ENCODE measurements at regions not wholly inside any gene's neighbourhood (a gene's known extent, or its start where the extent isn't known, plus 50 kb on each side); places are given as distances from the start of the nearest gene placed in this dataset.
"Not testable (repeated sequence)": the region's sequence is repeated elsewhere in the genome, so short reads cannot be mapped to it uniquely, and the experiment has no call there.

DNA sequence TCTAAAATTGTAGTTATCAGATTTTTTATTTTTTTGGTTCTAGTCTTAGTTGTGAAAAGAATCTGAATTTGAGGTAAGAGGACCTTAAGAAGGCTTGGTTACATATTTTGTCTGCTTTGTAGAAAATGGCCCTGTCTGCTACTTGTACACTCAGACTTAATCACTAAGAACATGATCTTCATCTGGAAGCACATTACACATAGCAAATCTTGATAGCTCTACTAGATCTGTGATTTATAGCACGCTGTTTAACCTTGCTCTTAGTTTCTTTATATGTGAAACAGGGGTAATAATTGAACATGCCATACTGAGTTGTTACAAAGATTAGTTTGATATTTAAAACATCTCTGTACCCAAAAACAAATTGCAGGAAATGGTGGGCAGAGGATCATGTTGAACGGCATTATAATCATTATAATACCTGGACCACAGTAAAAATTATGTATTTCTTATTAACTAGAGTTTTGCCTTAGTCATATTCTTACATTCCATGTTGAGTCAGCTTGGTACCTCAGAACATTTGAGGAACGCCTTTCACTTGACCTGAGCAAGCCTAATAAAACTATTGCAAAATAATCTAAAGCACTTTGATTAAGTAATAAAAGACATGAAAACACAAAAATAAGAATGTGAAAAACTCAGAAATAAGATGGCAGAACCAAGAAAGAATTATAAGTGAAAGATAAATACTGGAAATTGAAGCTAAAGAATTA is 738.0 kb upstream of the AADAT start:
- Mint-ChIP-seq H3K36me3 (no peaks in the 10 kb centered on the region), H3K4me1 (no peaks in the 10 kb centered on the region), H3K27me3 (no peaks in the 10 kb centered on the region), H3K27ac (no peak overlapping the region), H3K4me3 (no peak overlapping the region), H3K9me3 (peaks cover 0 to 4% of the 10 kb centered on the region in 2 donors)
- ATAC-seq (replicated peaks) (no peak), DNase-seq (no peak)

- ATAC-seq (replicated peaks) (no peak), DNase-seq (no peak)
- Mint-ChIP-seq H3K36me3 (no peaks in the 10 kb centered on the region), H3K4me1 (no peaks in the 10 kb centered on the region), H3K27ac (no peak overlapping the region), H3K9me3 (peaks cover 8 to 14% of the 10 kb centered on the region in 2 donors), H3K4me3 (no peak overlapping the region), H3K27me3 (no peaks in the 10 kb centered on the region)
These were observed 729.0 kb upstream of the AADAT start for GRCh38 chr4:170818786-170819185.

DNA sequence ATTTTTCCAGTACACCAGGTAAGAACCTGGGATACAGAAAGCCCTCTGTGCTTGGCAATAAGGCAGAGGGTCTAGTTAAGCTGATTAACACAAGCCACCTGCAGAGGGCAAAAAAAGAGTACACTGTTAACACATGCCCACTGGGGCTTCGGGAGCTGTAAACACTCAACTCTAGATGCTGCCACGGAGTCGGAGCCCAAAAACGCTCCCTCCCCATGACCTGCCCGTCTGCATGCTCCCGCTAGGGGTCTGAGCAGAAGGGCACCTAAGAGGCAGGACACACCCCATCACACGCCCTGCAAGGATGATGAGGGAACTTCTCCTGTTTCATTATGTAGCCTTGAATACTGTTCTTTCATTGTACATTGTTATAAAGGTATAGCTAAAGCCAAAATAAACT is 715.6 kb upstream of the AADAT start:
- no peak overlapping the region for H3K27ac Mint-ChIP-seq
- H3K9me3 Mint-ChIP-seq, result peaks cover 0 to 6% of the 10 kb centered on the region in 2 donors
- no peaks in the 10 kb centered on the region for H3K27me3 Mint-ChIP-seq
- no peak overlapping the region for H3K4me3 Mint-ChIP-seq
- DNase-seq, result no peak
- no peak for ATAC-seq (replicated peaks)
- H3K4me1 Mint-ChIP-seq, result no peaks in the 10 kb centered on the region
- no peaks in the 10 kb centered on the region for H3K36me3 Mint-ChIP-seq

DNA sequence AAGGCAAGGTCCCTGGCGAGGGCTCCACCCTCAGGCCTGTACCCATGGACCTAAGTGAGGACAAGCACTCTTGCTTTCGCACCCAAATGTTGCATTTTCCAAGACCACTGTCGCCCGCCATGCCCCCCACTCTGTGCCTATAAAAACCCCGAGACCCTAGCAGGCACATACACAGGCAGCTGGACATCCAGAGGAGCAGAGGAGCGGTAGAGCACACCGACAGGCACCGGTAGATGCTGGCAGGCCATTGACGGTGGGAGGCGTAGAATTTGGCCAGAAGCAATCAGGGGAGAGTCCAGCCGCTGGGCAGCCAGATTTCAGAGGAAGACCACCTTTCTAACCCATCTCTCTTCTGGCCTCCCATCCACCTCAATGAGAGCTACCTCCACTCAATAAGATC is 715.2 kb upstream of the AADAT start:
- Mint-ChIP-seq H3K27me3 (no peaks in the 10 kb centered on the region), H3K36me3 (no peaks in the 10 kb centered on the region), H3K9me3 (peaks cover 0 to 5% of the 10 kb centered on the region in 2 donors), H3K27ac (no peak overlapping the region), H3K4me1 (no peaks in the 10 kb centered on the region), H3K4me3 (no peak overlapping the region)
- no peak for DNase-seq
- no peak for ATAC-seq (replicated peaks)

DNA sequence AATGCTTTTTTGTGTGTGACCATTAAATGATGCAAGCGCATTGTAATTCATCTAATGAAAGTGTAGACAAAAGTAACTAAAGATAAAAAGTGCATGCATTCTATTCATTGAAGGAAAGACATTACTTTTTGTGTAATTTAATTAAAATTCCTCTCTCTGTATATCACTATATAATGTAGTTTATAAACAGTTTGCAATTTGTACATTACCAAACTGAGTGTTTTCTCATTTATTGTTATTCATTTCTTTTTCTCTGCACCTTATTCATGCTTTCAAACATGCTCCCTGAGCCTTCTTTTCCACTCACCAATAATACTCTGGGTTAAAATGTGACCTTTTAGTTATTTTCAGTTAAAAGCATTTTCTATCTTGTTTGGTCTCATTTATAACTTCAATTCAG is 713.7 kb upstream of the AADAT start:
- Mint-ChIP-seq H3K27ac (no peak overlapping the region), H3K36me3 (no peaks in the 10 kb centered on the region), H3K27me3 (no peaks in the 10 kb centered on the region), H3K9me3 (no peaks in the 10 kb centered on the region), H3K4me1 (no peaks in the 10 kb centered on the region), H3K4me3 (no peak overlapping the region)
- ATAC-seq (replicated peaks), result no peak
- no peak for DNase-seq

DNA sequence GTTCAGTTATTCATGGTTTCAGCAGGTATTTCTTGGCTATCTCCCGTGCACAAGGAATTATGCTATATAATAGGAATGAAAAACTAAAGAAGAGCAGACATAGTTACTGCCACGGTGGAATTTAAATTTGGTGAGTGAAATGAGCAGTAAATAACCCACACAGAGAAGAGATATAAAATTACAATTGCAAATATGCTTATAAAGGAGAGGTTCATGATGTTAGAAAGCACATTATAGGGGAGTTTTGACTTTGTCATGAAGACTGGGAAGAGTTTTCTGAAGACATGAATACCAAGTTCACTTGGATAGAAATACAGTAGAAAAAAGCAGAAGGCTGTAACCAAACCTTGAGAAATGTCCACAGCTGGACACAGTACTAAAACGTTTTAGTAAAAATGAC is 712.0 kb upstream of the AADAT start:
- no peak overlapping the region for H3K4me3 Mint-ChIP-seq
- no peaks in the 10 kb centered on the region for H3K36me3 Mint-ChIP-seq
- no peaks in the 10 kb centered on the region for H3K9me3 Mint-ChIP-seq
- no peak overlapping the region for H3K27ac Mint-ChIP-seq
- DNase-seq, result no peak
- ATAC-seq (replicated peaks), result no peak
- H3K27me3 Mint-ChIP-seq, result no peaks in the 10 kb centered on the region
- no peaks in the 10 kb centered on the region for H3K4me1 Mint-ChIP-seq

DNA sequence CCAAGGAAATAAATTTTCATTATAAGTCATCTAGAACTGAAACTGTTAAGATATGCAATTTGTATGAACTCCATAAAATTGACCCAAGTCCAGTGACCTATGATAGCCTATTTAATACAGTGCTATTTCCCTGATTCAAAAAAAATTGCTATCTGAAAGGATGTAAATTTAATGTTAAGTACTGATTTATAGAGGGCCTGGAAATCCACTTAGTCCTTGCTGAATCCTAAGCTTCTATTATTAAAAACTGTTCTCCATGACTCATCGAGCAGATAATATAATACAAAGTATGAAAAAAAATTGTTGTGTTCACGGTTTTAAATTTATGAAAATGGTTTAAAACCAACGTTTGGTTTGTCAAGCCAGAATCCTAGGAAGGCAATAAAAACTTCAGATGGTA is 704.8 kb upstream of the AADAT start:
- Mint-ChIP-seq H3K27ac (no peak overlapping the region), H3K9me3 (no peaks in the 10 kb centered on the region), H3K27me3 (no peaks in the 10 kb centered on the region), H3K4me3 (no peak overlapping the region), H3K36me3 (no peaks in the 10 kb centered on the region), H3K4me1 (no peaks in the 10 kb centered on the region)
- no peak for ATAC-seq (replicated peaks)
- DNase-seq, result no peak

DNA sequence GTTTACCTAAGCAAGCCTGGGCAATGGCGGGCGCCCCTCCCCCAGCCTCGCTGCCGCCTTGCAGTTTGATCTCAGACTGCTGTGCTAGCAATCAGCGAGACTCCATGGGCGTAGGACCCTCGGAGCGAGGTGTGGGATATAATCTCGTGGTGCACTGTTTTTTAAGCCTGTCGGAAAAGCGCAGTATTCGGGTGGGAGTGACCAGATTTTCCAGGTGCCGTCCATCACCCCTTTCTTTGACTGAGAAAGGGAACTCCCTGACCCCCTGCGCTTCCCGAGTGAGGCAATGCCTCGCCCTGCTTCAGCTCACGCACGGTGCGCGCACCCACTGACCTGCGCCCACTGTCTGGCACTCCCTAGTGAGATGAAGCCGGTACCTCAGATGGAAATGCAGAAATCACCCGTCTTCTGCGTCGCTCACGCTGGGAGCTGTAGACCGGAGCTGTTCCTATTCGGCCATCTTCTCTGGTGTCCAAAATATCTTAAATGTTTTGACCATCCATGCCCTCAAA is 698.8 kb upstream of the AADAT start:
- H3K9me3 Mint-ChIP-seq; H3K4me3 Mint-ChIP-seq; H3K4me1 Mint-ChIP-seq; ATAC-seq (replicated peaks); H3K27ac Mint-ChIP-seq; H3K36me3 Mint-ChIP-seq; DNase-seq; H3K27me3 Mint-ChIP-seq: not testable (repeated sequence)

DNA sequence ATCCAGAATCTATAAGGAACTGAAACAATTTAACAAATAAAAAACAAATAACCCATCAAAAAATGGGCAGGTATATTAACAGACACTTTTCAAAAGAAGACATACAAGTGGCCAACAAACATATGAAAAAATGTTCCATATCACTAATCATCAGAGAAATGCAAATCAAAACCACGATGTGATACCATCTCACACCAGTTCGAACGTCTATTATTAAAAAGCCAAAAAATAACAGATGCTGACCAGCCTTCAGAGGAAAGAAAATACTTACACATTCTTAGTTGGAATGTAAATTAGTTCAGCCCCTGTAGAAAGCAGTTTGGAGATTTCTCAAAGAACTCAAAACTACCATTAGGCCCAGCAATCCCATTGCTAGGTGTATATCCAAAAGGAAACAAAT is 687.9 kb upstream of the AADAT start:
- H3K27ac Mint-ChIP-seq, result no peak overlapping the region
- no peaks in the 10 kb centered on the region for H3K36me3 Mint-ChIP-seq
- H3K9me3 Mint-ChIP-seq, result peaks cover 5% of the 10 kb centered on the region in 2 donors
- DNase-seq (no peak), ATAC-seq (replicated peaks) (no peak)
- no peak overlapping the region for H3K4me3 Mint-ChIP-seq
- no peaks in the 10 kb centered on the region for H3K4me1 Mint-ChIP-seq
- no peaks in the 10 kb centered on the region for H3K27me3 Mint-ChIP-seq

DNA sequence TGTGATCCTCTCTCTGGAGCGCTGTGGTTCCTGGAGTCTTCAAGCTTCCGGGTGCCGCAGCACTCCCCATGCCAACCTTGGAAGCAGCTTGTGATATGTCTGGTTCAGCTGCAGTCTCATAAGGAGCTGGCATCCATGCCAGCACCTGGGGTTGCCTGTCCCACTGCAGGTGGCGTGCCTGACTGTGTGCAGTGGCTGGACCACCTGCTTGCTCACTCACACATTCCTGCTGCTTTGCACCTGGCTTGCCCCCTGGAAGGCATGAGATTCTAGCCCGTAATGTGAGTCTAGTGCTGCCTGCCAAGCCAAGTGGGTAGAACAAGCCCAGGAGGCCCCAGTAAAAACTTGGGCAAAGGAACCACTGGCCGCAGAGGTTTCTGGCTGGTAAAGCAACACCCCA is 687.2 kb upstream of the AADAT start:
- Mint-ChIP-seq H3K9me3 (peaks cover 5% of the 10 kb centered on the region in 2 donors), H3K4me3 (no peak overlapping the region), H3K4me1 (no peaks in the 10 kb centered on the region), H3K36me3 (no peaks in the 10 kb centered on the region), H3K27ac (no peak overlapping the region), H3K27me3 (no peaks in the 10 kb centered on the region)
- DNase-seq, result no peak
- ATAC-seq (replicated peaks), result no peak

GRCh38 chr4:170775851-170776250 is 686.1 kb upstream of the AADAT start:
- no peaks in the 10 kb centered on the region for H3K27me3 Mint-ChIP-seq
- ATAC-seq (replicated peaks) (peak in 1 of 2 donors; percentile 14), DNase-seq (no peak)
- H3K4me3 Mint-ChIP-seq, result no peak overlapping the region
- H3K9me3 Mint-ChIP-seq, result peaks cover 5% of the 10 kb centered on the region in 2 donors
- H3K27ac Mint-ChIP-seq, result no peak overlapping the region
- no peaks in the 10 kb centered on the region for H3K36me3 Mint-ChIP-seq
- no peaks in the 10 kb centered on the region for H3K4me1 Mint-ChIP-seq

GRCh38 chr4:170773709-170774273 is 684.0 kb upstream of the AADAT start:
- Mint-ChIP-seq H3K36me3 (no peaks in the 10 kb centered on the region), H3K27me3 (no peaks in the 10 kb centered on the region), H3K4me3 (no peak overlapping the region), H3K9me3 (peaks cover 5% of the 10 kb centered on the region in 2 donors), H3K4me1 (no peaks in the 10 kb centered on the region), H3K27ac (no peak overlapping the region)
- DNase-seq, result no peak
- ATAC-seq (replicated peaks), result no peak

GRCh38 chr4:170772429-170772828 is 682.7 kb upstream of the AADAT start:
- H3K4me3 Mint-ChIP-seq, result no peak overlapping the region
- no peak overlapping the region for H3K27ac Mint-ChIP-seq
- ATAC-seq (replicated peaks), result no peak
- DNase-seq, result no peak
- no peaks in the 10 kb centered on the region for H3K27me3 Mint-ChIP-seq
- no peaks in the 10 kb centered on the region for H3K36me3 Mint-ChIP-seq
- H3K9me3 Mint-ChIP-seq, result peaks cover 0 to 5% of the 10 kb centered on the region in 2 donors
- H3K4me1 Mint-ChIP-seq, result no peaks in the 10 kb centered on the region

GRCh38 chr4:170770664-170771063 is 680.9 kb upstream of the AADAT start:
- no peak for ATAC-seq (replicated peaks)
- H3K4me1 Mint-ChIP-seq, result no peaks in the 10 kb centered on the region
- no peak for DNase-seq
- H3K4me3 Mint-ChIP-seq, result no peak overlapping the region
- no peaks in the 10 kb centered on the region for H3K36me3 Mint-ChIP-seq
- peaks cover 0 to 5% of the 10 kb centered on the region in 2 donors for H3K9me3 Mint-ChIP-seq
- H3K27ac Mint-ChIP-seq, result no peak overlapping the region
- H3K27me3 Mint-ChIP-seq, result no peaks in the 10 kb centered on the region

DNA sequence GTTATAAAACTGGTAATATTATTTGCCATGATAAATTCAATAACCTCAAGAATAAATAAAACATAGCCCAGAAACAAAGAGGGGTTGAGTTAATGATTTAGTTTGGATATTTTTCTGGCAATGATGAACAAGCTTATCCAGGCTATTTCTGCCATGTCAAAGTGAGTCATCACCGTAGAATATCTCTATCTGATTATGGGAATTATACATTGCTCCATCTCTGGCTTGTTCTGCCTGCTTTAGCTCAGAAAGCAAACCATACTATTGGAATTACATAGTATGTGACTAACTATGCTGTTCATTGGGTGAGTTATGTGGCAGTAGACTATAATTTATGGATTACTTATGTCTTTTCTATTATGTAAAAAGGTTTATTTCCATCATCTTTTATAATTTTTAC is 680.1 kb upstream of the AADAT start:
- H3K4me1 Mint-ChIP-seq, result no peaks in the 10 kb centered on the region
- ATAC-seq (replicated peaks) (no peak), DNase-seq (no peak)
- H3K9me3 Mint-ChIP-seq, result peaks cover 0 to 5% of the 10 kb centered on the region in 2 donors
- H3K4me3 Mint-ChIP-seq, result no peak overlapping the region
- no peak overlapping the region for H3K27ac Mint-ChIP-seq
- no peaks in the 10 kb centered on the region for H3K27me3 Mint-ChIP-seq
- no peaks in the 10 kb centered on the region for H3K36me3 Mint-ChIP-seq

Data from stimulated activated naive B cell treated with anti-CD40 and anti-IgM and Interleukin-4, amounts not matched to agents 10 μg/mL and 1 μg/mL and 100 μg/mL, for 72 hours (primary cell).